HUES48 (cell line): ENCODE measurements at regions not wholly inside any gene's neighbourhood (a gene's known extent, or its start where the extent isn't known, plus 50 kb on each side); places are given as distances from the start of the nearest gene placed in this dataset.
"Not testable (repeated sequence)": the region's sequence is repeated elsewhere in the genome, so short reads cannot be mapped to it uniquely, and the experiment has no call there.

ENCODE experiments used
- H3K27ac ChIP-seq: one replicate; pipeline ENCODE4 v1.7.0; 2013; ENCODE audit warnings: low read depth, low read length, inconsistent platforms
- H3K27me3 ChIP-seq: 2 replicates; pipeline ENCODE4 v1.6.1; 2013; ENCODE audit warnings: mild to moderate bottlenecking, low read length; ENCODE audit not compliant: control insufficient read depth, insufficient read depth
- H3K36me3 ChIP-seq: 2 replicates; pipeline ENCODE4 v1.6.1; 2013; ENCODE audit warnings: low read length; ENCODE audit not compliant: control insufficient read depth, insufficient read depth
- H3K4me1 ChIP-seq: 2 replicates; pipeline ENCODE4 v1.6.1; 2013; ENCODE audit warnings: mild to moderate bottlenecking, low read length; ENCODE audit not compliant: control insufficient read depth, insufficient read depth
- H3K4me3 ChIP-seq: 2 replicates; pipeline ENCODE4 v1.5.1; 2013; ENCODE audit warnings: mild to moderate bottlenecking, low read depth, low read length
- H3K9ac ChIP-seq: 2 replicates; pipeline ENCODE4 v1.6.1; 2013; ENCODE audit warnings: mild to moderate bottlenecking, low read depth, low read length, moderate library complexity
- H3K9me3 ChIP-seq: 2 replicates; pipeline ENCODE4 v1.6.1; 2013; ENCODE audit warnings: low read length; ENCODE audit not compliant: control insufficient read depth, insufficient read depth

- H3K9ac ChIP-seq, result no peak overlapping the region
- no peaks in the 10 kb centered on the region for H3K9me3 ChIP-seq
- 0 out of 2 replicates have a peak, but pooled peaks cover 5% of the 10 kb centered on the region for H3K4me1 ChIP-seq
- no peak overlapping the region for H3K27ac ChIP-seq
- no peaks in the 10 kb centered on the region for H3K36me3 ChIP-seq
- H3K27me3 ChIP-seq, result no peaks in the 10 kb centered on the region
- no peak overlapping the region for H3K4me3 ChIP-seq
Measured at GRCh38 chr16:13372421-13372820, 471.0 kb downstream of the SHISA9 start.

GRCh38 chr16:13376174-13376573, 474.8 kb downstream of the SHISA9 start:
- no peak overlapping the region for H3K9ac ChIP-seq

GRCh38 chr16:13377143-13377542, 475.7 kb downstream of the SHISA9 start:
- no peak overlapping the region for H3K4me3 ChIP-seq
- no peaks in the 10 kb centered on the region for H3K27me3 ChIP-seq
- no peaks in the 10 kb centered on the region for H3K36me3 ChIP-seq
- no peaks in the 10 kb centered on the region for H3K4me1 ChIP-seq
- H3K9me3 ChIP-seq, result no peaks in the 10 kb centered on the region
- H3K9ac ChIP-seq, result no peak overlapping the region
- H3K27ac ChIP-seq, result no peak overlapping the region

More at GRCh38 chr16:13376174-13376573, 474.8 kb downstream of the SHISA9 start:
- no peaks in the 10 kb centered on the region for H3K36me3 ChIP-seq
- no peak overlapping the region for H3K4me3 ChIP-seq
- no peaks in the 10 kb centered on the region for H3K4me1 ChIP-seq
- H3K27ac ChIP-seq, result no peak overlapping the region
- no peaks in the 10 kb centered on the region for H3K9me3 ChIP-seq
- no peaks in the 10 kb centered on the region for H3K27me3 ChIP-seq

GRCh38 chr16:13378151-13378550, 476.8 kb downstream of the SHISA9 start:
- Histone ChIP-seq H3K9ac (no peak overlapping the region), H3K4me3 (no peak overlapping the region), H3K27ac (no peak overlapping the region), H3K9me3 (0 out of 2 replicates have a peak, but pooled peaks cover 2% of the 10 kb centered on the region), H3K27me3 (no peaks in the 10 kb centered on the region), H3K36me3 (no peaks in the 10 kb centered on the region), H3K4me1 (no peaks in the 10 kb centered on the region)

GRCh38 chr16:13379266-13379665, 477.9 kb downstream of the SHISA9 start:
- no peaks in the 10 kb centered on the region for H3K27me3 ChIP-seq
- no peak overlapping the region for H3K27ac ChIP-seq
- peaks cover 8% of the 10 kb centered on the region; the same call in 1 of the 2 replicates for H3K9me3 ChIP-seq
- H3K9ac ChIP-seq, result no peak overlapping the region
- H3K36me3 ChIP-seq, result no peaks in the 10 kb centered on the region
- no peaks in the 10 kb centered on the region for H3K4me1 ChIP-seq
- no peak overlapping the region for H3K4me3 ChIP-seq

- not testable (repeated sequence) for H3K27ac ChIP-seq, H3K27me3 ChIP-seq, H3K36me3 ChIP-seq, H3K4me1 ChIP-seq, H3K9ac ChIP-seq
- peak overlapping the region; percentile 37; the same call in 1 of the 2 replicates for H3K4me3 ChIP-seq
- peaks cover 36% of the 10 kb centered on the region for H3K9me3 ChIP-seq
Measured at GRCh38 chr16:13385156-13386040, 484.0 kb downstream of the SHISA9 start.

- Histone ChIP-seq H3K27ac (no peak overlapping the region), H3K27me3 (no peaks in the 10 kb centered on the region), H3K9me3 (peaks cover 20% of the 10 kb centered on the region), H3K36me3 (no peaks in the 10 kb centered on the region), H3K4me1 (no peaks in the 10 kb centered on the region), H3K4me3 (no peak overlapping the region), H3K9ac (no peak overlapping the region)
Measured at GRCh38 chr16:13390093-13390985, 488.9 kb downstream of the SHISA9 start.

GRCh38 chr16:13390986-13391305, 489.5 kb downstream of the SHISA9 start:
- Histone ChIP-seq H3K4me1 (no peaks in the 10 kb centered on the region), H3K36me3 (no peaks in the 10 kb centered on the region), H3K27ac (no peak overlapping the region), H3K9ac (no peak overlapping the region), H3K4me3 (no peak overlapping the region), H3K27me3 (no peaks in the 10 kb centered on the region), H3K9me3 (peaks cover 15% of the 10 kb centered on the region)

GRCh38 chr16:13391337-13391736, 489.9 kb downstream of the SHISA9 start:
- H3K27me3 ChIP-seq, result no peaks in the 10 kb centered on the region
- H3K4me1 ChIP-seq, result no peaks in the 10 kb centered on the region
- no peak overlapping the region for H3K9ac ChIP-seq
- H3K9me3 ChIP-seq, result peaks cover 12% of the 10 kb centered on the region
- H3K4me3 ChIP-seq, result no peak overlapping the region
- H3K27ac ChIP-seq, result no peak overlapping the region
- H3K36me3 ChIP-seq, result no peaks in the 10 kb centered on the region

GRCh38 chr16:13392341-13392740, 490.9 kb downstream of the SHISA9 start:
- H3K27ac ChIP-seq, result no peak overlapping the region
- H3K9me3 ChIP-seq, result peaks cover 2% of the 10 kb centered on the region; the same call in 1 of the 2 replicates
- H3K4me1 ChIP-seq, result no peaks in the 10 kb centered on the region

GRCh38 chr16:13393816-13394215, 492.4 kb downstream of the SHISA9 start:
- Histone ChIP-seq H3K4me3 (no peak overlapping the region), H3K36me3 (no peaks in the 10 kb centered on the region), H3K9ac (no peak overlapping the region), H3K27me3 (no peaks in the 10 kb centered on the region), H3K4me1 (no peaks in the 10 kb centered on the region), H3K27ac (no peak overlapping the region), H3K9me3 (no peaks in the 10 kb centered on the region)

More at GRCh38 chr16:13392341-13392740, 490.9 kb downstream of the SHISA9 start:
- H3K36me3 ChIP-seq, result no peaks in the 10 kb centered on the region
- H3K27me3 ChIP-seq, result no peaks in the 10 kb centered on the region
- H3K4me3 ChIP-seq, result no peak overlapping the region
- H3K9ac ChIP-seq, result no peak overlapping the region
